SU-DHL-6 (cell line): ENCODE measurements at regions not wholly inside any gene's neighbourhood (a gene's known extent, or its start where the extent isn't known, plus 50 kb on each side); places are given as distances from the start of the nearest gene placed in this dataset.

Source experiments
- EZH2phosphoT487 ChIP-seq: fragments of 200-600 bp; sonication (generic), shearing (Covaris generic); conservative IDR thresholded peaks from 2 replicates; pipeline ENCODE4 v1.6.1; 2018; ENCODE audit warnings: mild to moderate bottlenecking, antibody characterized with exemption, low read length, moderate library complexity, mixed read lengths
- TF ChIP-seq, protein P1 (sequence below): fragments of 200-600 bp; sonication (generic); IDR thresholded peaks from one replicate; pipeline ENCODE4 v1.5.1; 2017; ENCODE audit warnings: antibody characterized with exemption, mild to moderate bottlenecking, low read length, moderate library complexity; ENCODE audit not compliant: insufficient read depth, poor library complexity, severe bottlenecking

GRCh38 chr2:234818937-234819336, 132.9 kb upstream of the SH3BP4 start:
- no peak for TF ChIP-seq EZH2phosphoT487
- TF ChIP-seq, protein P1, sequence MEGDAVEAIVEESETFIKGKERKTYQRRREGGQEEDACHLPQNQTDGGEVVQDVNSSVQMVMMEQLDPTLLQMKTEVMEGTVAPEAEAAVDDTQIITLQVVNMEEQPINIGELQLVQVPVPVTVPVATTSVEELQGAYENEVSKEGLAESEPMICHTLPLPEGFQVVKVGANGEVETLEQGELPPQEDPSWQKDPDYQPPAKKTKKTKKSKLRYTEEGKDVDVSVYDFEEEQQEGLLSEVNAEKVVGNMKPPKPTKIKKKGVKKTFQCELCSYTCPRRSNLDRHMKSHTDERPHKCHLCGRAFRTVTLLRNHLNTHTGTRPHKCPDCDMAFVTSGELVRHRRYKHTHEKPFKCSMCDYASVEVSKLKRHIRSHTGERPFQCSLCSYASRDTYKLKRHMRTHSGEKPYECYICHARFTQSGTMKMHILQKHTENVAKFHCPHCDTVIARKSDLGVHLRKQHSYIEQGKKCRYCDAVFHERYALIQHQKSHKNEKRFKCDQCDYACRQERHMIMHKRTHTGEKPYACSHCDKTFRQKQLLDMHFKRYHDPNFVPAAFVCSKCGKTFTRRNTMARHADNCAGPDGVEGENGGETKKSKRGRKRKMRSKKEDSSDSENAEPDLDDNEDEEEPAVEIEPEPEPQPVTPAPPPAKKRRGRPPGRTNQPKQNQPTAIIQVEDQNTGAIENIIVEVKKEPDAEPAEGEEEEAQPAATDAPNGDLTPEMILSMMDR, result no peak
